H9 (cell line): ENCODE measurements at regions not wholly inside any gene's neighbourhood (a gene's known extent, or its start where the extent isn't known, plus 50 kb on each side); places are given as distances from the start of the nearest gene placed in this dataset.

Source experiments
- DNase-seq: peaks from one replicate; pipeline ENCODE4 v3.0.0-alpha.2; 2017
- H2AFZ ChIP-seq: one replicate; pipeline ENCODE4 v1.6.1; 2013; ENCODE audit warnings: mild to moderate bottlenecking, low read length, control low read depth, moderate library complexity
- H2AK5ac ChIP-seq: 2 replicates; pipeline ENCODE4 v1.6.1; 2013; ENCODE audit warnings: low read length, control low read depth, mixed read lengths; ENCODE audit not compliant: insufficient read length
- H2BK120ac ChIP-seq: one replicate; pipeline ENCODE4 v1.6.1; 2013; ENCODE audit warnings: low read depth, mild to moderate bottlenecking, low read length, control low read depth, inconsistent platforms; ENCODE audit not compliant: poor library complexity, severe bottlenecking
- H2BK12ac ChIP-seq: 2 replicates; pipeline ENCODE4 v1.6.1; 2013; ENCODE audit warnings: low read length, control low read depth, mixed read lengths, low read depth; ENCODE audit not compliant: insufficient read length
- H2BK15ac ChIP-seq: 2 replicates; pipeline ENCODE4 v1.6.1; 2013; ENCODE audit warnings: low read depth, low read length, control low read depth
- H2BK20ac ChIP-seq: one replicate; pipeline ENCODE4 v1.6.1; 2013; ENCODE audit warnings: low read depth, mild to moderate bottlenecking, low read length, control low read depth, inconsistent platforms; ENCODE audit not compliant: poor library complexity, severe bottlenecking
- H2BK5ac ChIP-seq: 2 replicates; pipeline ENCODE4 v1.6.1; 2013; ENCODE audit warnings: low read length, control low read depth, mixed read lengths; ENCODE audit not compliant: insufficient read length
- H3K14ac ChIP-seq: 2 replicates; pipeline ENCODE4 v1.6.1; 2013; ENCODE audit warnings: low read length, control low read depth; ENCODE audit not compliant: insufficient read depth
- H3K18ac ChIP-seq: 2 replicates; pipeline ENCODE4 v1.6.1; 2013; ENCODE audit warnings: low read depth, mild to moderate bottlenecking, mixed read lengths, low read length, control low read depth; ENCODE audit not compliant: insufficient read length
- H3K23ac ChIP-seq: 2 replicates; pipeline ENCODE4 v1.6.1; 2013; ENCODE audit warnings: low read length, control low read depth, mixed read lengths, low read depth; ENCODE audit not compliant: insufficient read length
- H3K23me2 ChIP-seq: 2 replicates; pipeline ENCODE4 v1.6.1; 2013; ENCODE audit warnings: low read depth, mild to moderate bottlenecking, mixed read lengths, low read length, control low read depth; ENCODE audit not compliant: insufficient read length, poor library complexity, severe bottlenecking
- H3K27ac ChIP-seq: 2 replicates; pipeline ENCODE4 v1.5.1; 2013; ENCODE audit warnings: low read length, control low read depth, mixed read lengths, low read depth; ENCODE audit not compliant: insufficient read length
- H3K27me3 ChIP-seq: 2 replicates; pipeline ENCODE4 v1.6.1; 2013; ENCODE audit warnings: low read length, control low read depth, inconsistent platforms; ENCODE audit not compliant: insufficient read depth
- H3K4ac ChIP-seq: 2 replicates; pipeline ENCODE4 v1.6.1; 2013; ENCODE audit warnings: low read depth, mild to moderate bottlenecking, control low read depth, inconsistent platforms, low read length, moderate library complexity
- H3K4me1 ChIP-seq: 2 replicates; pipeline ENCODE4 v1.6.1; 2013; ENCODE audit warnings: low read length, control low read depth, inconsistent platforms; ENCODE audit not compliant: insufficient read depth
- H3K4me2 ChIP-seq: 2 replicates; pipeline ENCODE4 v1.6.1; 2013; ENCODE audit warnings: low read length, control low read depth, mixed read lengths; ENCODE audit not compliant: insufficient read length, insufficient read depth
- H3K56ac ChIP-seq: 2 replicates; pipeline ENCODE4 v1.6.1; 2013; ENCODE audit warnings: low read depth, mild to moderate bottlenecking, mixed read lengths, low read length, control low read depth; ENCODE audit not compliant: insufficient read length
- H3K79me1 ChIP-seq: 2 replicates; pipeline ENCODE4 v1.6.1; 2013; ENCODE audit warnings: low read depth, mild to moderate bottlenecking, moderate library complexity, low read length, control low read depth, inconsistent platforms; ENCODE audit not compliant: insufficient read depth, poor library complexity, severe bottlenecking
- H3K79me2 ChIP-seq: 2 replicates; pipeline ENCODE4 v1.6.1; 2013; ENCODE audit warnings: low read length, control low read depth, inconsistent platforms; ENCODE audit not compliant: insufficient read depth
- H3K9ac ChIP-seq: 2 replicates; pipeline ENCODE4 v1.6.1; 2013; ENCODE audit warnings: low read length, control low read depth, mixed read lengths; ENCODE audit not compliant: insufficient read length; ENCODE audit errors: extremely low read depth
- H3K9me3 ChIP-seq: one replicate; pipeline ENCODE4 v1.6.1; 2013; ENCODE audit warnings: low read depth, low read length, inconsistent platforms; ENCODE audit not compliant: control insufficient read depth
- H3T11ph ChIP-seq: one replicate; pipeline ENCODE4 v1.6.1; 2013; ENCODE audit warnings: mild to moderate bottlenecking, low read length, control low read depth, inconsistent platforms
- H4K20me1 ChIP-seq: one replicate; pipeline ENCODE4 v1.6.1; 2013; ENCODE audit not compliant: control insufficient read depth, insufficient read length, insufficient read depth
- H4K5ac ChIP-seq: 2 replicates; pipeline ENCODE4 v1.6.1; 2013; ENCODE audit warnings: low read depth, mild to moderate bottlenecking, mixed read lengths, low read length, control low read depth; ENCODE audit not compliant: insufficient read length
- H4K8ac ChIP-seq: replicated peaks from 2 replicates; pipeline ENCODE4 v1.6.1; 2013; ENCODE audit warnings: low read length, control low read depth, mixed read lengths, low read depth; ENCODE audit not compliant: insufficient read length
- H4K91ac ChIP-seq: 2 replicates; pipeline ENCODE4 v1.6.1; 2013; ENCODE audit warnings: low read depth, mild to moderate bottlenecking, moderate library complexity, mixed read lengths, low read length, control low read depth; ENCODE audit not compliant: insufficient read length
- H3K27ac Mint-ChIP-seq, 3 experiments: 2 replicates in 2 of 3; 3 replicates in 1 of 3; pipeline ENCODE4 v1.8.0; 2020 to 2021; ENCODE audit warnings: mixed read lengths in 3 of 3, mild to moderate bottlenecking in 1 of 3, moderate library complexity in 1 of 3
- H3K27me3 Mint-ChIP-seq: 2 replicates; pipeline ENCODE4 v1.8.0; 2021; ENCODE audit warnings: low read depth, mild to moderate bottlenecking, moderate library complexity, mixed read lengths
- H3K36me3 Mint-ChIP-seq, 3 experiments: 2 replicates in 2 of 3; 3 replicates in 1 of 3; pipeline ENCODE4 v1.8.0; 2020 to 2021; ENCODE audit warnings: low read depth in 3 of 3, mixed read lengths in 3 of 3; ENCODE audit not compliant: insufficient read depth in 1 of 3
- H3K4me1 Mint-ChIP-seq, 2 experiments: 2 replicates each; pipeline ENCODE4 v1.8.0; 2020; ENCODE audit warnings: mixed read lengths in 2 of 2
- H3K4me3 Mint-ChIP-seq, 2 experiments: 2 replicates in 1 of 2; 3 replicates in 1 of 2; pipeline ENCODE4 v1.8.0; 2020 to 2021; ENCODE audit warnings: mild to moderate bottlenecking in 2 of 2, mixed read lengths in 2 of 2, moderate library complexity in 1 of 2
- H3K9me3 Mint-ChIP-seq, 2 experiments: 2 replicates in 1 of 2; 3 replicates in 1 of 2; pipeline ENCODE4 v1.8.0; 2020; ENCODE audit warnings: mild to moderate bottlenecking in 2 of 2, mixed read lengths in 2 of 2, moderate library complexity in 1 of 2
- CTCF ChIP-seq: fragments of 200-600 bp; sonication (generic); conservative IDR thresholded peaks from 3 replicates; pipeline ENCODE4 v1.8.0; 2021; ENCODE audit warnings: antibody characterized with exemption, mild to moderate bottlenecking
- WGBS: extraction: QIAGEN DNeasy Blood & Tissue Kit; methylation state at CpG from one replicate; pipeline ENCODE4 v1.1.7; 2013; ENCODE audit warnings: missing lambda C conversion rate, low lambda C conversion rate, mixed read lengths; ENCODE audit not compliant: insufficient read length; ENCODE audit errors: extremely low coverage; 5-methylcytosine and 5-hydroxymethylcytosine counted together

DNA sequence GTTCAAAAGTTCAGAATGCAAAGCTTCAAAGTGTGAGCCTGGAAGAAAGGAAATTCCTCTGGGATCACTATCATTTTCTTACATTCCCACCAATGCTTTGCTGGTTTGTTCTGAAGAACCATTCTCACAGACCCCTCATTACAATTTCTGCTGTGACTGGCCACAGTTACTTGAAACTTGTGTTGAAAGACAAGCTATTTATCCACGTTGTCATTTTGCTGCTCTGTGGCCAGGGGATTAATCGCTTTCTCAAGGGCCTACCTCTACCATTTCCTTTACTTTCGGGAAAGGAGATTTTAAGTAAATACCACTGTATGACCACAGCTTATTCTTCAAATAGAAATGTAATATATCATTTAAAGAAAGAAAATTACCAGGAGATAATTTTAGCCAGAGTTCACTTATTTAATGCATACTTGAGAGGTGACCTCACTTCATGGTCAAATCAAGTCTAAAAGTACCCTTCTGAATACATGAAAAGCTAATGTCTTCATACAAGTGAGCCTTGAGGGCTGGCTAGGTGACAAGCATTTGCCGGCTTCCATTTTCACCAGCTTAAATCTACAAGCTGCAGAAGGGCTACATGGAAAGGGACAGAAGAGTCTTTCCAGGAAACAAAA, 69.8 kb upstream of the ROBO2 start:
- no peak overlapping the region for H3K18ac ChIP-seq
- Mint-ChIP-seq H3K4me1 (peaks cover 2 to 6% of the 10 kb centered on the region in 2 experiments; a peak in 2 of 4 replicates), H3K9me3 (no peaks in the 10 kb centered on the region), H3K36me3 (no peaks in the 10 kb centered on the region), H3K27me3 (no peaks in the 10 kb centered on the region), H3K27ac (no peak overlapping the region), H3K4me3 (no peak overlapping the region)
- H4K20me1 ChIP-seq, result no peaks in the 10 kb centered on the region
- no peaks in the 10 kb centered on the region for H3K9me3 ChIP-seq
- no peak overlapping the region for H2AK5ac ChIP-seq
- no peak overlapping the region for H3K27ac ChIP-seq
- H3K27me3 ChIP-seq, result no peaks in the 10 kb centered on the region
- no peak overlapping the region for H2BK12ac ChIP-seq
- no peak overlapping the region for H3K4ac ChIP-seq
- no peak overlapping the region for H4K5ac ChIP-seq
- H3K23me2 ChIP-seq, result no peaks in the 10 kb centered on the region
- H3K56ac ChIP-seq, result no peak overlapping the region
- no peak overlapping the region for H3T11ph ChIP-seq
- H3K79me2 ChIP-seq, result no peaks in the 10 kb centered on the region
- H2AFZ ChIP-seq, result no peak overlapping the region
- no peak overlapping the region for H3K9ac ChIP-seq
- no peak overlapping the region for H2BK20ac ChIP-seq
- H2BK15ac ChIP-seq, result no peak overlapping the region
- no peak overlapping the region for H3K4me2 ChIP-seq
- H3K23ac ChIP-seq, result no peak overlapping the region
- no peak overlapping the region for H3K14ac ChIP-seq
- no peaks in the 10 kb centered on the region for H3K4me1 ChIP-seq
- H3K79me1 ChIP-seq, result no peaks in the 10 kb centered on the region
- WGBS, result no CpG with 5 or more reads among the region's 4 CpGs
- no peak overlapping the region for H2BK120ac ChIP-seq
- no peak overlapping the region for H2BK5ac ChIP-seq
- no peak for DNase-seq
- no peak overlapping the region for H4K91ac ChIP-seq
- TF ChIP-seq CTCF, result no peak
- no peak overlapping the region for H4K8ac ChIP-seq
